ENCODE measurements at regions not wholly inside any gene's neighbourhood (a gene's known extent, or its start where the extent isn't known, plus 50 kb on each side); places are given as distances from the start of the nearest gene placed in this dataset.

- TF ChIP-seq USF1 (IDR thresholded peaks at IDR 0.05) = no peak
- TF ChIP-seq NFIC (IDR thresholded peaks at IDR 0.05) = no peak
- TF ChIP-seq RAD21 (IDR thresholded peaks at IDR 0.05; ENCODE audit: low read depth) = no peak
- no peak for TF ChIP-seq CREB1 (IDR thresholded peaks at IDR 0.05; ENCODE audit: low read depth)
Observed at GRCh38 chr12:53860426-53861345, 77.9 kb upstream of the HOXC13 start.

Data from Ishikawa (cell line).